NAMALWA (cell line): ENCODE measurements at regions not wholly inside any gene's neighbourhood (a gene's known extent, or its start where the extent isn't known, plus 50 kb on each side); places are given as distances from the start of the nearest gene placed in this dataset.
A peak's percentile ranks its signal among the peaks of the same experiment; 100 is the strongest.

Source experiments
- DNase-seq: peaks from one replicate; pipeline ENCODE4 v3.0.0-alpha.2; 2015; ENCODE audit warnings: low spot score

GRCh38 chr6:74091136-74091793 lies 395.3 kb downstream of the CD109 start:
- DNase-seq: peak; percentile 42

- DNase-seq: peak; percentile 13
These were observed 391.9 kb downstream of the CD109 start for GRCh38 chr6:74087899-74088298.

- DNase-seq: no peak
These were observed 379.9 kb downstream of the CD109 start for GRCh38 chr6:74075896-74076295.

GRCh38 chr6:74075323-74075722 lies 379.3 kb downstream of the CD109 start:
- DNase-seq: no peak

GRCh38 chr6:74074645-74075044 lies 378.6 kb downstream of the CD109 start:
- DNase-seq: no peak

- DNase-seq: no peak
These were observed 378.0 kb downstream of the CD109 start for GRCh38 chr6:74073999-74074398.

GRCh38 chr6:74073429-74073828 lies 377.4 kb downstream of the CD109 start:
- DNase-seq: no peak

GRCh38 chr6:74071214-74071613 lies 375.2 kb downstream of the CD109 start:
- DNase-seq: no peak

- no peak for DNase-seq
These were observed 374.7 kb downstream of the CD109 start for GRCh38 chr6:74070711-74071110.

GRCh38 chr6:74070091-74070490 lies 374.1 kb downstream of the CD109 start:
- DNase-seq: no peak

GRCh38 chr6:74069089-74069581 lies 373.1 kb downstream of the CD109 start:
- DNase-seq: no peak

- no peak for DNase-seq
These were observed 370.3 kb downstream of the CD109 start for GRCh38 chr6:74066168-74066871.

- DNase-seq: no peak
These were observed 369.7 kb downstream of the CD109 start for GRCh38 chr6:74065705-74066104.

GRCh38 chr6:74063391-74063790 lies 367.4 kb downstream of the CD109 start:
- DNase-seq: no peak

GRCh38 chr6:74061201-74061600 lies 365.2 kb downstream of the CD109 start:
- DNase-seq: no peak

- DNase-seq: no peak
These were observed 364.4 kb downstream of the CD109 start for GRCh38 chr6:74060354-74060753.

GRCh38 chr6:74058606-74059005 lies 362.6 kb downstream of the CD109 start:
- DNase-seq: no peak

- DNase-seq: no peak
These were observed 361.3 kb downstream of the CD109 start for GRCh38 chr6:74057326-74057725.

GRCh38 chr6:74054190-74054589 lies 358.2 kb downstream of the CD109 start:
- DNase-seq: no peak

GRCh38 chr6:74050921-74051320 lies 354.9 kb downstream of the CD109 start:
- no peak for DNase-seq

GRCh38 chr6:74048387-74048786 lies 352.4 kb downstream of the CD109 start:
- no peak for DNase-seq

GRCh38 chr6:74044417-74045096 lies 348.6 kb downstream of the CD109 start:
- DNase-seq: no peak

- no peak for DNase-seq
These were observed 345.4 kb downstream of the CD109 start for GRCh38 chr6:74041420-74041819.
